HCT116 (cell line): ENCODE measurements at regions not wholly inside any gene's neighbourhood (a gene's known extent, or its start where the extent isn't known, plus 50 kb on each side); places are given as distances from the start of the nearest gene placed in this dataset.

ENCODE experiments used
- ATAC-seq: fragments of 200-7000 bp; cut with Tn5 transposase; 2 replicates; pipeline ENCODE4 v1.9.1; 2020; ENCODE audit warnings: mild to moderate bottlenecking, moderate library complexity
- BruUV-seq: library from RNA; stranded (reverse); fragments of 400-500 nt; replicated peaks from 2 replicates; lab custom pipeline; 2021; lab: Mats Ljungman, UMichigan
- CTCF ChIA-PET: fragments of 300-600 bp; sonication (Branson Sonifier 250); formaldehyde crosslinking; loops from one replicate; lab custom pipeline; 2021; ENCODE audit warnings: antibody characterized with exemption; lab: Charles Lee
- POLR2A ChIA-PET: fragments of 300-600, 350-600 bp; sonication (Branson Sonifier 250); formaldehyde crosslinking; loops from one replicate; lab custom pipeline; 2021; ENCODE audit warnings: antibody characterized with exemption; lab: Charles Lee
- RAD21 ChIA-PET, 2 experiments: fragments of 300-600 bp; sonication (Branson Sonifier 250); formaldehyde crosslinking; loops; one replicate each; lab custom pipeline; 2023; ENCODE audit warnings: low total read pairs in 2 of 2; ENCODE audit not compliant: uncharacterized antibody in 2 of 2, unreplicated experiment in 2 of 2, low non-redundant PET in 1 of 2; lab: Charles Lee
- DNase-seq: peaks from one replicate; pipeline ENCODE4 v3.0.0-alpha.2; 2010; ENCODE audit warnings: low read depth, low spot score
- H2AFZ ChIP-seq: fragments of 200-600 bp; shearing (Covaris generic), sonication (generic); 2 replicates; pipeline ENCODE4 v1.6.1; 2017; ENCODE audit warnings: low read depth, mixed run types, mixed read lengths, antibody characterized with exemption, low read length; ENCODE audit not compliant: poor library complexity, severe bottlenecking
- H3K27ac ChIP-seq: 2 replicates; pipeline ENCODE4 v1.5.1; 2012; ENCODE audit warnings: low read depth, low read length
- H3K27me3 ChIP-seq: fragments of 200-600 bp; sonication (generic); 2 replicates; pipeline ENCODE4 v1.6.1; 2016; ENCODE audit warnings: mixed run types, low read length, mixed read lengths; ENCODE audit not compliant: insufficient read depth
- H3K36me3 ChIP-seq, 2 experiments: fragments of 200-500 bp in 1 of 2; fragments of 200-600 bp in 1 of 2; sonication (Bioruptor generic) in 1 of 2; sonication (generic) in 1 of 2; 2 replicates each; pipeline versions ENCODE4 v1.5.1 to v1.6.1; 2014 to 2016; ENCODE audit warnings: low read length in 2 of 2, inconsistent platforms in 1 of 2, mixed read lengths in 1 of 2, mixed run types in 1 of 2; ENCODE audit not compliant: insufficient read depth in 2 of 2, control insufficient read depth in 1 of 2
- H3K4me1 ChIP-seq, 2 experiments: fragments of 200-600 bp in 1 of 2; sonication (generic) in 1 of 2; 2 replicates each; pipeline versions ENCODE4 v1.5.1 to v1.6.1; 2012 to 2017; ENCODE audit warnings: low read length in 2 of 2, inconsistent platforms in 1 of 2, mild to moderate bottlenecking in 1 of 2, mixed read lengths in 1 of 2, mixed run types in 1 of 2, moderate library complexity in 1 of 2; ENCODE audit not compliant: insufficient read depth in 2 of 2, control insufficient read depth in 1 of 2
- H3K4me2 ChIP-seq: fragments of 200-600 bp; sonication (generic); 2 replicates; pipeline ENCODE4 v1.6.1; 2017; ENCODE audit warnings: mixed run types, low read length, mixed read lengths
- H3K4me3 ChIP-seq, 2 experiments: fragments of 200-600 bp in 1 of 2; sonication (generic) in 1 of 2; replicated peaks in 1 of 2; 2 replicates each; pipeline ENCODE4 v1.5.1; 2011 to 2016; ENCODE audit warnings: low read length in 2 of 2, control low read depth in 1 of 2, low read depth in 1 of 2, mild to moderate bottlenecking in 1 of 2, mixed read lengths in 1 of 2, mixed run types in 1 of 2
- H3K79me2 ChIP-seq: fragments of 200-600 bp; sonication (generic); 2 replicates; pipeline ENCODE4 v1.6.1; 2017; ENCODE audit warnings: mild to moderate bottlenecking, mixed run types, low read length, moderate library complexity, mixed read lengths; ENCODE audit not compliant: insufficient read depth
- H3K9ac ChIP-seq: fragments of 200-600 bp; sonication (generic); 2 replicates; pipeline ENCODE4 v1.6.1; 2016; ENCODE audit warnings: low read length, mixed read lengths
- H3K9me2 ChIP-seq: fragments of 200-600 bp; sonication (generic), shearing (Covaris generic); 2 replicates; pipeline ENCODE4 v1.6.1; 2017; ENCODE audit warnings: mixed run types, mild to moderate bottlenecking, moderate library complexity; ENCODE audit not compliant: insufficient read depth
- H3K9me3 ChIP-seq, 2 experiments: fragments of 200-500 bp in 1 of 2; fragments of 200-600 bp in 1 of 2; sonication (Bioruptor generic) in 1 of 2; sonication (generic) in 1 of 2; 2 replicates each; pipeline ENCODE4 v1.6.1; 2014 to 2017; ENCODE audit warnings: low read length in 2 of 2, mixed read lengths in 2 of 2, inconsistent platforms in 1 of 2, low read depth in 1 of 2, mild to moderate bottlenecking in 1 of 2, mixed run types in 1 of 2, moderate library complexity in 1 of 2; ENCODE audit not compliant: control insufficient read depth in 1 of 2, insufficient read depth in 1 of 2
- H4K20me1 ChIP-seq: fragments of 200-600 bp; sonication (generic), shearing (Covaris generic); 2 replicates; pipeline ENCODE4 v1.6.1; 2017; ENCODE audit warnings: mixed run types, mild to moderate bottlenecking, moderate library complexity; ENCODE audit not compliant: insufficient read depth
- CBX3 ChIP-seq: IDR thresholded peaks from 2 replicates; pipeline ENCODE4 v1.6.1; 2012; ENCODE audit warnings: low read depth
- CEBPB ChIP-seq: IDR thresholded peaks from 2 replicates; pipeline ENCODE4 v1.6.1; 2012; ENCODE audit warnings: low read depth
- CTCF ChIP-seq, 3 experiments: fragments of 200-600 bp in 1 of 3; sonication (generic) in 1 of 3; IDR thresholded peaks in 2 of 3; conservative IDR thresholded peaks in 1 of 3; 2 replicates each; pipeline ENCODE4 v1.5.1; 2012 to 2017; ENCODE audit warnings: low read depth in 2 of 3, low read length in 2 of 3, antibody characterized with exemption in 1 of 3, borderline replicate concordance in 1 of 3, control low read depth in 1 of 3, mild to moderate bottlenecking in 1 of 3, mixed read lengths in 1 of 3, mixed run types in 1 of 3, moderate library complexity in 1 of 3; ENCODE audit not compliant: insufficient read depth in 1 of 3
- EGR1 ChIP-seq: IDR thresholded peaks from 2 replicates; pipeline ENCODE4 v1.6.1; 2012; ENCODE audit warnings: low read depth
- EZH2phosphoT487 ChIP-seq: fragments of 200-600 bp; IDR thresholded peaks from 2 replicates; pipeline ENCODE4 v1.6.1; 2018; ENCODE audit warnings: antibody characterized with exemption, borderline replicate concordance
- JUND ChIP-seq: IDR thresholded peaks from 2 replicates; pipeline ENCODE4 v1.6.1; 2012
- MAX ChIP-seq: IDR thresholded peaks from 2 replicates; pipeline ENCODE4 v1.6.1; 2012
- POLR2A ChIP-seq: IDR thresholded peaks from 2 replicates; pipeline ENCODE4 v1.7.0; 2011; ENCODE audit warnings: borderline replicate concordance; ENCODE audit not compliant: insufficient read depth, insufficient read length; ENCODE audit errors: extremely low read depth
- POLR2AphosphoS5 ChIP-seq: IDR thresholded peaks from 2 replicates; pipeline ENCODE4 v1.6.1; 2011; ENCODE audit warnings: mild to moderate bottlenecking, low read depth, low read length, moderate library complexity
- SIN3A ChIP-seq: IDR thresholded peaks from 2 replicates; pipeline ENCODE4 v1.6.1; 2012; ENCODE audit warnings: low read depth
- TCF7L2 ChIP-seq: IDR thresholded peaks from 2 replicates; pipeline ENCODE4 v1.7.0; 2011; ENCODE audit warnings: borderline replicate concordance, inconsistent platforms; ENCODE audit not compliant: insufficient read depth, insufficient read length; ENCODE audit errors: extremely low read depth
- ZFX ChIP-seq: fragments of 450-650 bp; IDR thresholded peaks from 2 replicates; pipeline ENCODE4 v1.6.1; 2017
- intact Hi-C: fragments of 100-400 bp; cut with micrococcal nuclease; formaldehyde crosslinking; loops from 2 replicates; pipeline ENCODE4 v1.10.0; 2022
- TF ChIP-seq, protein P1 (sequence below): IDR thresholded peaks from 2 replicates; pipeline ENCODE4 v1.6.1; 2012; ENCODE audit warnings: low read depth

GRCh38 chr2:236857246-236857645 lies 228.4 kb upstream of the COPS8 start:
- no peaks in the 10 kb centered on the region for H3K4me1 ChIP-seq
- H3K9me3 ChIP-seq, result no peaks in the 10 kb centered on the region
- H3K4me3 ChIP-seq, result no peak overlapping the region
- intact Hi-C loops, result no loop called here
- no peak for ATAC-seq
- ChIA-PET POLR2A (no interaction called here), RAD21 (no interaction called here), CTCF (no interaction called here)
- no peaks in the 10 kb centered on the region for H3K79me2 ChIP-seq
- no peaks in the 10 kb centered on the region for H3K36me3 ChIP-seq
- no peak overlapping the region for H3K27ac ChIP-seq
- peaks cover 36% of the 10 kb centered on the region for H3K27me3 ChIP-seq
- H4K20me1 ChIP-seq, result no peaks in the 10 kb centered on the region
- H3K4me2 ChIP-seq, result no peak overlapping the region
- no peak for DNase-seq
- H2AFZ ChIP-seq, result no peak overlapping the region
- no TSS peak for BruUV-seq
- no peak for TF ChIP-seq TCF7L2
- TF ChIP-seq ZFX, result no peak
- TF ChIP-seq POLR2A, result no peak
- no peak for TF ChIP-seq EGR1
- TF ChIP-seq EZH2phosphoT487, result no peak
- TF ChIP-seq, protein P1, sequence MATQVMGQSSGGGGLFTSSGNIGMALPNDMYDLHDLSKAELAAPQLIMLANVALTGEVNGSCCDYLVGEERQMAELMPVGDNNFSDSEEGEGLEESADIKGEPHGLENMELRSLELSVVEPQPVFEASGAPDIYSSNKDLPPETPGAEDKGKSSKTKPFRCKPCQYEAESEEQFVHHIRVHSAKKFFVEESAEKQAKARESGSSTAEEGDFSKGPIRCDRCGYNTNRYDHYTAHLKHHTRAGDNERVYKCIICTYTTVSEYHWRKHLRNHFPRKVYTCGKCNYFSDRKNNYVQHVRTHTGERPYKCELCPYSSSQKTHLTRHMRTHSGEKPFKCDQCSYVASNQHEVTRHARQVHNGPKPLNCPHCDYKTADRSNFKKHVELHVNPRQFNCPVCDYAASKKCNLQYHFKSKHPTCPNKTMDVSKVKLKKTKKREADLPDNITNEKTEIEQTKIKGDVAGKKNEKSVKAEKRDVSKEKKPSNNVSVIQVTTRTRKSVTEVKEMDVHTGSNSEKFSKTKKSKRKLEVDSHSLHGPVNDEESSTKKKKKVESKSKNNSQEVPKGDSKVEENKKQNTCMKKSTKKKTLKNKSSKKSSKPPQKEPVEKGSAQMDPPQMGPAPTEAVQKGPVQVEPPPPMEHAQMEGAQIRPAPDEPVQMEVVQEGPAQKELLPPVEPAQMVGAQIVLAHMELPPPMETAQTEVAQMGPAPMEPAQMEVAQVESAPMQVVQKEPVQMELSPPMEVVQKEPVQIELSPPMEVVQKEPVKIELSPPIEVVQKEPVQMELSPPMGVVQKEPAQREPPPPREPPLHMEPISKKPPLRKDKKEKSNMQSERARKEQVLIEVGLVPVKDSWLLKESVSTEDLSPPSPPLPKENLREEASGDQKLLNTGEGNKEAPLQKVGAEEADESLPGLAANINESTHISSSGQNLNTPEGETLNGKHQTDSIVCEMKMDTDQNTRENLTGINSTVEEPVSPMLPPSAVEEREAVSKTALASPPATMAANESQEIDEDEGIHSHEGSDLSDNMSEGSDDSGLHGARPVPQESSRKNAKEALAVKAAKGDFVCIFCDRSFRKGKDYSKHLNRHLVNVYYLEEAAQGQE, result no peak
- no peak for TF ChIP-seq JUND
- no peak for TF ChIP-seq CTCF (IDR thresholded peaks at IDR 0.05 in 2 of 3, conservative IDR thresholded peaks at IDR 0.05 in 1 of 3; ENCODE audit: borderline replicate concordance in 1 of 3, insufficient read depth in 1 of 3, low read depth in 2 of 3, low read length in 2 of 3)
- no peak for TF ChIP-seq POLR2AphosphoS5
- TF ChIP-seq CBX3, result no peak
- TF ChIP-seq MAX, result no peak
- TF ChIP-seq SIN3A, result no peak
- no peak for TF ChIP-seq CEBPB
- H3K9ac ChIP-seq, result no peak overlapping the region
- H3K9me2 ChIP-seq, result no peaks in the 10 kb centered on the region
